H1 (cell line): ENCODE measurements at regions not wholly inside any gene's neighbourhood (a gene's known extent, or its start where the extent isn't known, plus 50 kb on each side); places are given as distances from the start of the nearest gene placed in this dataset.
"Not testable (repeated sequence)": the region's sequence is repeated elsewhere in the genome, so short reads cannot be mapped to it uniquely, and the experiment has no call there.

Source experiments
- CTCF ChIA-PET: fragments of 300-600 bp; sonication (Branson Sonifier 250); formaldehyde crosslinking; loops from one replicate; lab custom pipeline; 2021; ENCODE audit not compliant: partially characterized antibody; lab: Charles Lee
- POLR2A ChIA-PET: fragments of 300-600 bp; sonication (Branson Sonifier 250); formaldehyde crosslinking; loops from one replicate; lab custom pipeline; 2021; ENCODE audit warnings: inconsistent platforms; ENCODE audit not compliant: partially characterized antibody; lab: Charles Lee
- DNase-seq, 2 experiments: peaks; one replicate each; pipeline versions ENCODE4 v3.0.0 to v3.0.0-alpha.2; 2010 to 2022; ENCODE audit warnings: low spot score in 2 of 2, low read depth in 1 of 2, mixed read lengths in 1 of 2
- FAIRE-seq: peaks from 2 replicates; lab custom pipeline; 2011; peaks lifted over from hg19 to GRCh38; lab: Jason Lieb, UNC
- H2AFZ ChIP-seq: 2 replicates; pipeline ENCODE4 v1.8.1; 2012; ENCODE audit warnings: low read length, inconsistent platforms
- H2AK5ac ChIP-seq: 2 replicates; pipeline ENCODE4 v1.6.1; 2013; ENCODE audit warnings: low read depth, low read length
- H2BK120ac ChIP-seq: replicated peaks from 2 replicates; pipeline ENCODE3; 2013; ENCODE audit warnings: low read depth, low read length, inconsistent platforms
- H2BK12ac ChIP-seq: 2 replicates; pipeline ENCODE4 v1.6.1; 2013; ENCODE audit warnings: low read depth, low read length
- H2BK15ac ChIP-seq: 2 replicates; pipeline ENCODE4 v1.6.1; 2013; ENCODE audit warnings: low read length
- H2BK20ac ChIP-seq: 2 replicates; pipeline ENCODE4 v1.6.1; 2013; ENCODE audit warnings: low read length
- H2BK5ac ChIP-seq: 2 replicates; pipeline ENCODE4 v1.6.1; 2013; ENCODE audit warnings: low read depth, low read length
- H3K14ac ChIP-seq: 2 replicates; pipeline ENCODE4 v1.6.1; 2013; ENCODE audit warnings: inconsistent platforms; ENCODE audit not compliant: insufficient read length
- H3K18ac ChIP-seq: 2 replicates; pipeline ENCODE4 v1.6.1; 2013; ENCODE audit warnings: low read length; ENCODE audit errors: extremely low read depth
- H3K23ac ChIP-seq: 2 replicates; pipeline ENCODE4 v1.6.1; 2013; ENCODE audit warnings: inconsistent platforms; ENCODE audit not compliant: insufficient read length
- H3K23me2 ChIP-seq: 2 replicates; pipeline ENCODE4 v1.6.1; 2013; ENCODE audit warnings: low read depth, low read length
- H3K27ac ChIP-seq: 2 replicates; pipeline ENCODE4 v1.6.1; 2011; ENCODE audit warnings: low read depth, low read length, inconsistent platforms
- H3K27me3 ChIP-seq, 4 experiments: replicated peaks in 1 of 4; 1 replicate in 1 of 4; 2 replicates in 3 of 4; pipeline versions ENCODE4 v1.6.1 to v1.8.1; 2011 to 2013; ENCODE audit warnings: low read length in 3 of 4, mild to moderate bottlenecking in 3 of 4, inconsistent platforms in 2 of 4, mixed read lengths in 2 of 4, moderate library complexity in 1 of 4; ENCODE audit not compliant: control insufficient read depth in 3 of 4, insufficient read depth in 3 of 4; ENCODE audit errors: extremely low read depth in 1 of 4
- H3K36me3 ChIP-seq, 4 experiments: 2 replicates each; pipeline versions ENCODE4 v1.6.1 to v1.8.1; 2011 to 2013; ENCODE audit warnings: mild to moderate bottlenecking in 4 of 4, low read length in 3 of 4, moderate library complexity in 2 of 4, control low read depth in 1 of 4, inconsistent platforms in 1 of 4; ENCODE audit not compliant: insufficient read depth in 4 of 4, control insufficient read depth in 2 of 4
- H3K4ac ChIP-seq: replicated peaks from 2 replicates; pipeline ENCODE3; 2013; ENCODE audit warnings: low read length, low read depth, mixed read lengths, inconsistent platforms; ENCODE audit not compliant: insufficient read length
- H3K4me1 ChIP-seq, 4 experiments: replicated peaks in 1 of 4; 1 replicate in 1 of 4; 2 replicates in 3 of 4; pipeline versions ENCODE4 v1.6.1 to v1.8.1; 2011 to 2013; ENCODE audit warnings: low read length in 3 of 4, inconsistent platforms in 2 of 4, mixed read lengths in 1 of 4; ENCODE audit not compliant: insufficient read depth in 4 of 4, control insufficient read depth in 3 of 4
- H3K4me2 ChIP-seq, 2 experiments: 2 replicates each; pipeline versions ENCODE4 v1.6.1 to v1.8.1; 2011 to 2013; ENCODE audit warnings: low read depth in 2 of 2, low read length in 2 of 2, control low read depth in 1 of 2, inconsistent platforms in 1 of 2, mild to moderate bottlenecking in 1 of 2; ENCODE audit not compliant: insufficient read depth in 1 of 2
- H3K4me3 ChIP-seq, 4 experiments: fragments of 200-600, 300-600 bp in 1 of 4; sonication (generic), shearing (Covaris generic), sonication (Bioruptor Twin) in 1 of 4; 2 replicates each; pipeline versions ENCODE4 v1.5.1 to v1.8.1; 2011 to 2016; ENCODE audit warnings: low read length in 4 of 4, low read depth in 3 of 4, control low read depth in 2 of 4, inconsistent platforms in 2 of 4, mild to moderate bottlenecking in 2 of 4, mixed read lengths in 1 of 4, moderate library complexity in 1 of 4; ENCODE audit not compliant: insufficient read depth in 2 of 4; ENCODE audit errors: extremely low read depth in 1 of 4
- H3K56ac ChIP-seq: replicated peaks from 2 replicates; pipeline ENCODE3; 2013; ENCODE audit warnings: low read depth, mild to moderate bottlenecking, mixed read lengths, low read length, inconsistent platforms; ENCODE audit not compliant: insufficient read length
- H3K79me1 ChIP-seq: 2 replicates; pipeline ENCODE4 v1.6.1; 2013; ENCODE audit warnings: low read depth, low read length, control low read depth
- H3K79me2 ChIP-seq, 2 experiments: 2 replicates each; pipeline versions ENCODE4 v1.6.1 to v1.8.1; 2012 to 2013; ENCODE audit warnings: low read length in 2 of 2, mild to moderate bottlenecking in 2 of 2, inconsistent platforms in 1 of 2; ENCODE audit not compliant: insufficient read depth in 2 of 2, control insufficient read depth in 1 of 2
- H3K9ac ChIP-seq, 4 experiments: replicated peaks in 1 of 4; 1 replicate in 1 of 4; 2 replicates in 3 of 4; pipeline versions ENCODE4 v1.6.1 to v1.8.1; 2011 to 2013; ENCODE audit warnings: low read depth in 3 of 4, low read length in 3 of 4, control low read depth in 2 of 4, mild to moderate bottlenecking in 2 of 4, moderate library complexity in 2 of 4, inconsistent platforms in 1 of 4; ENCODE audit errors: extremely low read depth in 1 of 4
- H3K9me3 ChIP-seq, 2 experiments: 2 replicates each; pipeline versions ENCODE4 v1.6.1 to v1.8.1; 2012 to 2013; ENCODE audit warnings: mild to moderate bottlenecking in 2 of 2, moderate library complexity in 2 of 2, control low read depth in 1 of 2, inconsistent platforms in 1 of 2, low read depth in 1 of 2, low read length in 1 of 2, mixed read lengths in 1 of 2; ENCODE audit not compliant: insufficient read depth in 2 of 2
- H4K20me1 ChIP-seq, 2 experiments: replicated peaks in 1 of 2; 2 replicates each; pipeline versions ENCODE3 to v1.8.1; 2011 to 2013; ENCODE audit warnings: inconsistent platforms in 2 of 2, low read length in 2 of 2, mild to moderate bottlenecking in 1 of 2; ENCODE audit not compliant: insufficient read depth in 2 of 2, control insufficient read depth in 1 of 2
- H4K5ac ChIP-seq: 2 replicates; pipeline ENCODE4 v1.6.1; 2013; ENCODE audit warnings: low read length, low read depth, mixed read lengths, inconsistent platforms; ENCODE audit not compliant: insufficient read length
- H4K8ac ChIP-seq: 2 replicates; pipeline ENCODE4 v1.8.0; 2013; ENCODE audit warnings: mild to moderate bottlenecking, moderate library complexity, low read length, inconsistent platforms; ENCODE audit not compliant: insufficient read depth; ENCODE audit errors: extremely low read depth
- H4K91ac ChIP-seq: replicated peaks from 2 replicates; pipeline ENCODE3; 2013; ENCODE audit warnings: low read length, mixed read lengths, inconsistent platforms; ENCODE audit not compliant: insufficient read length
- WGBS, 2 experiments: shearing (Covaris generic) in 1 of 2; methylation state at CpG; one replicate each; pipeline versions ENCODE4 v1.1.6 to v1.1.7; 2013 to 2015; ENCODE audit warnings: low lambda C conversion rate in 2 of 2, mixed read lengths in 2 of 2, inconsistent platforms in 1 of 2, low coverage in 1 of 2, missing lambda C conversion rate in 1 of 2; ENCODE audit not compliant: insufficient replicate concordance in 2 of 2, insufficient coverage in 1 of 2, insufficient read length in 1 of 2; ENCODE audit errors: extremely low coverage in 1 of 2, missing lambda C conversion rate in 1 of 2; 5-methylcytosine and 5-hydroxymethylcytosine counted together

DNA sequence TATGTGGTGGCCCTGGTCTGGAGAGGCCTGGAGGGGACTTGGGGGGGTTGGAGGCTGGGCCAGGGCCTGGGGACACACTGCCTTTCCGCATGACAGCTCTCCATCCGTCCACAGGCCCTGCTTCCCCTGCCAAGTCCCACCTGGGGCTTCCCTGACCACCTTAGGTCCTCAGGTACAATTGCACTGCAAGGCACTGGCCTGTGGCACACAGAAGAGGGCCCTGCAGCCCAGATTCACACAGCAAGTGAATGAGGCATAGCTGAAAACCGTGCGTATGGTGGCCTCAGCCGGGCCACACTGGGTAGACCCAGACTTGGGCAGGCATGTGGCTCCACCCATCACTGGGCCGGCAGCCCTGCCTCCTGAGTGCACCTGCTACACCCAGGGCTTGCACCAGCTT lies 114.2 kb downstream of the TNFRSF13B start:
- H2AFZ ChIP-seq, H3K56ac ChIP-seq, FAIRE-seq, H4K8ac ChIP-seq, H4K20me1 ChIP-seq, CTCF ChIA-PET, H2BK5ac ChIP-seq, H3K9me3 ChIP-seq, H3K4ac ChIP-seq, H3K79me1 ChIP-seq, H2AK5ac ChIP-seq, H3K79me2 ChIP-seq, H3K18ac ChIP-seq, H2BK15ac ChIP-seq, H2BK20ac ChIP-seq, H3K23ac ChIP-seq, H2BK12ac ChIP-seq, H3K14ac ChIP-seq, H4K5ac ChIP-seq, H3K36me3 ChIP-seq, H2BK120ac ChIP-seq, H3K4me1 ChIP-seq, H3K9ac ChIP-seq, H3K23me2 ChIP-seq, POLR2A ChIA-PET, H3K4me2 ChIP-seq, DNase-seq, H3K27me3 ChIP-seq, H4K91ac ChIP-seq, H3K4me3 ChIP-seq, H3K27ac ChIP-seq: not testable (repeated sequence)
- WGBS, 2 experiments: 74% methylated on average over 5 of the region's 6 CpGs; no CpG with 5 or more reads in 1 of the 2 experiments

DNA sequence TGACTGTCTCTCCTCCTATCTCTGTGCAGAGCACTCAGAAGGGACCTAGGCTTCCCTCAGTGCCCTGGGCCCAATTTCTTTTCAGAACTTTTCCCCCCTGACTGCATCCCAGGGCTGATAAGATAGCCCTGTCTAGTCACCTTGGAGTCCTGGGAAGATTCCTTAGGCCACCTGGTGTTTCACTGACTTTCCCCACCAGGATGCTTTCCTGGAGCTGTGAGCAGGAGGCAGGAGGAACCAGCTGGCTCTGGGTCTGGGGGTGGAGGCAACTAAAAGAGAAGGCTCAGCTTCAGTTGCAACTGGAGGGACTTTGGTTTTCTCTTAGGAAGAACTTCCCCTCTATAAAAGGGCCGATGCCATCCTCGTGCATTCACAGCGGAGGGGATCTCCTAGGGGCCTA lies 115.1 kb downstream of the TNFRSF13B start:
- H3K4me1 ChIP-seq, H3K14ac ChIP-seq, H3K9ac ChIP-seq, DNase-seq, H2BK15ac ChIP-seq, H3K27ac ChIP-seq, H3K79me1 ChIP-seq, H3K4me2 ChIP-seq, H2BK120ac ChIP-seq, H3K27me3 ChIP-seq, H2AFZ ChIP-seq, H4K91ac ChIP-seq, H4K5ac ChIP-seq, H2AK5ac ChIP-seq, H2BK12ac ChIP-seq, H4K20me1 ChIP-seq, H3K79me2 ChIP-seq, CTCF ChIA-PET, H3K4ac ChIP-seq, H3K23ac ChIP-seq, H3K56ac ChIP-seq, H3K23me2 ChIP-seq, H3K9me3 ChIP-seq, H2BK5ac ChIP-seq, H4K8ac ChIP-seq, H3K18ac ChIP-seq, H3K36me3 ChIP-seq, FAIRE-seq, POLR2A ChIA-PET, H2BK20ac ChIP-seq, H3K4me3 ChIP-seq: not testable (repeated sequence)
- WGBS, 2 experiments: 88% methylated on average over 3 of the region's 3 CpGs; no CpG with 5 or more reads in 1 of the 2 experiments
